Loucy (cell line): ENCODE measurements at regions not wholly inside any gene's neighbourhood (a gene's known extent, or its start where the extent isn't known, plus 50 kb on each side); places are given as distances from the start of the nearest gene placed in this dataset.

ENCODE experiments used
- CTCF ChIP-seq: fragments of 200-600 bp; sonication (generic); conservative IDR thresholded peaks from 2 replicates; pipeline ENCODE4 v1.5.1; 2014; ENCODE audit warnings: mild to moderate bottlenecking, antibody characterized with exemption, low read length
- EZH2phosphoT487 ChIP-seq: fragments of 200-600 bp; IDR thresholded peaks from 2 replicates; pipeline ENCODE4 v1.6.1; 2018; ENCODE audit warnings: antibody characterized with exemption, mild to moderate bottlenecking, moderate library complexity, borderline replicate concordance

- no peak for TF ChIP-seq CTCF
- TF ChIP-seq EZH2phosphoT487 = no peak
Measured at GRCh38 chr6:95133578-95133977, 443.8 kb upstream of the MANEA start.
